ENCODE measurements at regions not wholly inside any gene's neighbourhood (a gene's known extent, or its start where the extent isn't known, plus 50 kb on each side); places are given as distances from the start of the nearest gene placed in this dataset.

DNA sequence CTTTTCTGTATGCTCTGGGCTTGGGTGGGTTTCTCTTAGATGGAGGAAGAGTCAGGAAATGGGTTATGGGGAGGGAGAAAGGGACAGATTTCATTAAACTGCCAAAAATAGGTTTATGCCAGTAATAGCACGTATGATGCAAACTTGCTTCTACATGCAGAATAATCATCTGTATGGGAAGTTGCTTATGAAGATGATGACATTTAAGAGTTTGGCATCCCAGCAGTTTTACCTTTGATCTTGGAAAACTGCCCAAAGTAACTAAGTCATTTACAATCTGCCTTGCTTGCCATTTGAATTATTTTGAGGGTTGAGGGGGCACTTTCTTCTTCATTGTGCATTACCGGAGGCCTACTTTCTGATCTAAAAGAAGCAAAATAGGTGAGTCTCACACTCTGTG, 282.9 kb upstream of the ANKRD55 start:
- DNase-seq (ENCODE audit: low spot score), result no peak

DNA sequence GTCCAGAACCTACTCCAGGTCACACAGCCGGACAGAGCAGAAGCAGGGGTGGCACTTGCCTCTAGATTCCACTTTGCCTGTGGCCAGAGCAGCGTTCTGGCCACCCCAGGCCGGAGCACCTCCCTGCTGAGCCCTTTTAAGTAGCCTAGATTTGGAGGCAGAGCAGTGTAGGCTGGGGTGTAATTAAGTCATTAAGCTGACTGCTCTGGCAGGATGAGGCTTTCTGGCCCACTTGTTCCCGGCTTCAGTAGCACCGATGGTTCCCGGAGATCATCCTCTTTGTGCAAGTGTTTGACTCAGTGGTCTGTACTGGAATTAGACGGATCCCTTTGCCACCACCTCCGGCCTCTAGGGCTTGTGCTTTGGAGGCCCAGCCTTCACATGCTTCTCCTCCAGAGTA, 281.9 kb upstream of the ANKRD55 start:
- DNase-seq (ENCODE audit: low spot score), result no peak

DNA sequence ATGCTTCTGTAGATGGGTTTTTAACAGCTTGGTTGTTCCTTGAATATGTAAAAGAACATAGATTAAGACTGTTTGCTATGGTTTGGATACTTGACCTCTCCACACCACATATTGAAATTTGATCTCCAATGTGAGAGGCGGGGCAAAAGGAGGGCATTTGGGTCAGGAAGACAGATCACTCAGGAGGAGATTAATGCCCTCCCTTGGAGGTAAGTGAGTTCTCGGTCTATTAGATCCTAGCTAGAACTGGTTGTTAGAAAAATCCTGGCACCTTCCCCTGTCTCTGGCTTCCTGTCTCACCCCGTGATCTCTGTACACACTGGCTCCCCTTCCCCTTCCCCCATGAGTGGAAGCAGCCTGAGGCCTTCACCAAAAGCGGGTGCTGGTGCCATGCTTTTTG, 281.1 kb upstream of the ANKRD55 start:
- DNase-seq (ENCODE audit: low spot score), result no peak

DNA sequence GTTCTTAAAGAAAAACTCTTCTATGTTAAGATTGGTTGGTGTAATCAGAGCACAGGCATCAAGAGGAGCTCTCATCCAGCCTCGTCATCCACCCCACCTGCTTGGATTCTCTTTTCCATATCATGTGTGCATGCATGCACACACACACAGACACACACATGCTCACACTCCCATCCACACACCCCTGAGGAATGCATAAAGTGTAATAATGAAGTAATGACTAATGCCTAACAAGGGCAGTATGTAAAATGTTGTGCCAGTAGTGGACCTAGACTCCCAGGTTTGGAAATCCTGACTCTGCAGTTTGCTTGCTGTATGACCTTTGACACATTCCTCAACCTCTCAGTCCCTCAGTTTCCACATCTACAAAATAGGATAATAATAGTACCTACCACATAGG, 280.0 kb upstream of the ANKRD55 start:
- no peak for DNase-seq (ENCODE audit: low spot score)

DNA sequence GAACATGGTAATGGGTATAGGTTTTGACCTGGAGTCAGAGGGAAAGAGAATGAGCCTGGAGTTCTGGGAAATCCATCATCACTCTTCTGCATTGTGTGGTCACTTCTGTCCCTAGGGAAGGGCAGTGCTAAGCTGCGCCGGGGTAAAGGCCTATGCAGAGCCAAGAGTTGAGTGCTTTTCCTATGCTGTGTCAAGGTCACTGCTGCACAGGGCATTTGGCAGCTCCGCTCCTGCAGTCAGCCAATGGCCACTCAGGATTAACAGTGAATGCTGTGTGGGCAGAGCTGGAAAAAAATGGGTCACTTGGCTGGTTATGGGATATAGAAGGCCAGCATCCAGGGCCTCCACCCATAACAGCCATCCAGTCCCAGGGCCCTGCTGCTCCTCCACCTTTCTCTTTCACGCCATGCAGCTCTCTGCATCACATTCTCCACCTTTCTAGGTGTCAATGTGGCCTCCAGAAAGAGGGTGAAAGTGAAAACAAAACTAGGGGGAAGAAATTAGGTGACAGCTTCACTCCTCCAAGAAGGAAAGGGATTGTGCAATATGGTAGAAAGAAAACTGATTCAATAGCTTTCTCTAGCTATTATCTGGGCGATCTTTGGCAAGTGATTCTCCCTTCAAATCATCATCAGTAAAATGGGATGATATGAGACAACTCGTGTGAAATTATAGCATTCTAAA, 279.3 kb upstream of the ANKRD55 start:
- no peak for DNase-seq (ENCODE audit: low spot score)

DNA sequence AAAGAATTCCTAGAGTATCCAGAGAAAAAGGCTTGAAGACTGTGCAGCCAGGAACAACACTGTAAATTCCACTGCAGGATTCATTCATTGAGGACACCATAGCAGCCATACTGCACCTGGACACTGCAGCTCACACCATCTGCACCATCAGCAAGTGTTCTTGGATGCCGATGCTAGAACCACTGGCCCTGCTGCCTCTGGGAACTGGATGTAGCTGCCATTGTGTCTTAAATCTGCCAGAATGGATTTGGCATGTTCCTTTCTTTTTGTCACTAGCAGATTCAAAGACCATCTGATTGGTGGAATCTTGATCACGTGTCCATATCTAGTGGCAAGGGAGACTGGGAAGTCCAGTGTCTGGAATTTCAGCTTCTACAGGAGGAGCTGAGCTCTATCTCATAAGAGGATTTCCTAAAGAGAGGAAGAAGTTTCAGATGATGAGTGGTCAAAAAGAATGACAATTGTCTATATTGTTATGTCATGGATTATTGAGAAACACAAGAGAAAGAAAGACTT, 278.3 kb upstream of the ANKRD55 start:
- DNase-seq (ENCODE audit: low spot score), result no peak

DNA sequence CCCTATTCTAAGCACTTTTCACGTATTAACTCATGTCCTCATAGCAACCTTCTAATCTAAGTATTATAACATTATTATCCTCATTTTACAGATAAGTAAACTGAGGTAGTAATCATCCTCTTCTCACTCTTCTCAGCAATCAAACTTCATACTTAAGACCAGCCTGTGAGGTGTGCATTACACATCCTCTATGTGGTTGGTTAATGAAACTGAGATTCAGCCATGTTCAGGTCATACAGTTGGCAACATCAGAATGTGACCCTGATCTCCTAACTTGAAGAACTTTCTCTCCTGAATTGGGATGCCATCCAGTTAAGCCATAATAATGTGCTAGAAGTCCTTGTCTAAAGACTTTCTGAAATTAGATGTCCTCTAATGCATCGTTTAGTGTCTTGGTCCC, 275.1 kb upstream of the ANKRD55 start:
- no peak for DNase-seq (ENCODE audit: low spot score)

DNA sequence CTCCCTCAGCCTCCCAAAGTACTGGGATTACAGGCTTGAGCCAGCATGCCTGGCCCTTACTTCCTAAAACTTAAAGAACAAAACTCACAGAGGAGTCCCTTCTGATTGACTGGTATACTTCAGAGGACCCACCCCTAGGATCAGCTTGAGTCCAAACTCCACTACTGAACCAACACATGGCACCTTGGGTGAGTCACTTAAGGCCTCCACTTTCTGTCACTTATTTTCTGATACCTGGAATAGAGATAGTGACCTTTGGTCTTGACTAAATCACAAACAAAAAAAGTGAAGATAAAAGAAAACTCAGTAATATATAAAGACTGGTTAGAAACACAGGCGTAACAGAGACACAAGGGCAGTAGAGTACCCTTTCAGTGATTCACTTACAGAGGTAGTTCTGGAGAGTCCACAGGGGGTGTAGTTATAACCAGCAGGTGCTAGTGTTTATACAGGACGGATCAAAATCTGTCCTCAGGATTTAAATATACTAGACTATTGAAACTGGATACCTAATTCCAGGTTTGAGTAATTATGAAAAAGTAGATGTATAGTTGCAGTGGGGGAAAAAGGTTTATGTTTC, 274.3 kb upstream of the ANKRD55 start:
- no peak for DNase-seq (ENCODE audit: low spot score)

DNA sequence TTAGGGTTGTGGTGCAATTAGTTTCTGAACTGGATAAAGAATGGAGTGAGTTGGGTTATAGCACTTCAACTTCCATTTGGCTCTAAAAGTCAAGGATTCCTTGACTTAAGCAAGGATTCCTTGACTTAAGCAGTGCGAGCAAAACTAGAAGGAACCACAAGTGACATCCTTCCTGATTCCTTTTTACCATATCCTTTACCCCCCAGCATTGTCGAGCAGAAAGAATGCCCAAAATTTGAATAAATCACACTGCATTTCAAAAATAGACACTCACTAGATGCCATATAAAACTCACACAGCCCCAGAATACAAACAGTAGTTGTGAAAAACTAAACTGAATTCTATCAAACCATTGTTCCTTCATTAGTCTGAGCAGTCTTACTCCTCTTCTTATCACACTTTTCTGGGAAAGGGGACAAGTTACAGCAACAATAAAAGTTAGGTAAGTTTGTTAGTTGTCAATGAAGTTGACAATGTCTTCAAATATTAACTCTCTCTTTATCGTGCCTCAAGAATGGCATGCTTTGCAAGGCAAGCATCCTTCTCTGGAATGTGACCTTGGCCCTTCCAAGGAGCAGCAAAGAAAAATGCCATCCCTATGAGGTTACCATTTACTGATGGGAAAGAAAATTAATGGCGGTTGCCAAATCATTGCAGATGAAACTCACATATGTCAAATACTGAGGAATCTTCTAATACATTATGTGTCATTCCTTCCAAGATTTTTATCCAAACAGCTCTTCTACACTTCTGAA, 273.3 kb upstream of the ANKRD55 start:
- DNase-seq (ENCODE audit: low spot score), result no peak

DNA sequence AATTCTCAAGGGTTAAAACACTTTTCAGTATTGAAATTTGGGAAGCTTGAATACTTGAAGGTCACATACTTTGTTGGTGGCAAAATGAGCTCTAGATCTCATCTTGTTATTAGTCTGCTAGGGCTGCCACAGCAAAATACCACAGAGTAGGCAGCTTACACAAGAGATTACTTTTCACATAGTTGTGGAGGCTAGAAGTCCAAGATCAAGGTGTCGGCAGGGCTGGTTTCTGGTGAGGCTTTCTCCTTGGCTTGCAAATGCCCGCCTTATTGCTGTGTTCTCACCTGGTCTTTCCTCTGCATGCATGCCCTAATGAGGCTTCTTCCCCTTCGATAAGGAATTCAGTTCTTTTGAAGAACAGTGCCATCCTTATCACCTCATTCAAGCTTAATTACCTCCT, 270.8 kb upstream of the ANKRD55 start:
- no peak for DNase-seq (ENCODE audit: low spot score)

DNA sequence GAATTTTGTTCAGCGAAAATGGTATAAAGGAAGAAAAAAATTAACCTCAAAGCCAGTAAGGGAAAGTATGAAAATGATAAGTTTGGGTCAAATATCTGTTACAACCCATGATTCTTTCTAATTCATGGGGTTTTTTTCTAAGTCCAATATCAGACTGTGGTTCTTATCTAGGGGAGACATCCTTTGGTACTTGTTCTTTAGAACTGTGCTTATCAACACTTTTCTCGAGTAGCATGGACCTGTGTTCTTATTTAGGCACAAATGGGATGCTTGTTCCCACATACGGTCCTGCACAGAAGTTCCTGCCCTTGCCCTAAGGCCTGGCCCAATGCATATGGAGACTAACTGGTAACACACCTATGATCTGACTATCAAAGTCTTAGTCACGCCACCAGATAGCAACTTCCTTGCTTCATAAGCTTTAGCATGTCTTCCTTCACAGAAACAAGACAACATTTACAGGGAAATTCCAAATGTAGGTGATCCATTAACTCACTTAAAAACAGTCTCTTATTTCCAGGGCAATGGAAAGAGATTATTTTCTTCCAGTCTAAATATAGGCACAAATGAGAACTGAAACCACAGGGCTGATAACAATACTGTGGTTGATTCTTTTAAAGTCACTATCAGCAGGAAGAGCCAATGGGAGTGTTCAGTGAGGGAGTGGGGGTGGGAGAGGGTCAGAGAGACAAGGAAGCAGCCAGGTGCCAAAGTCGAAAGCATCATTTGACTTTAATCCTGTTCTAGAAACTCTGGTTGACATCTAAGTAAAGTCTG, 268.8 kb upstream of the ANKRD55 start:
- no peak for DNase-seq (ENCODE audit: low spot score)

DNA sequence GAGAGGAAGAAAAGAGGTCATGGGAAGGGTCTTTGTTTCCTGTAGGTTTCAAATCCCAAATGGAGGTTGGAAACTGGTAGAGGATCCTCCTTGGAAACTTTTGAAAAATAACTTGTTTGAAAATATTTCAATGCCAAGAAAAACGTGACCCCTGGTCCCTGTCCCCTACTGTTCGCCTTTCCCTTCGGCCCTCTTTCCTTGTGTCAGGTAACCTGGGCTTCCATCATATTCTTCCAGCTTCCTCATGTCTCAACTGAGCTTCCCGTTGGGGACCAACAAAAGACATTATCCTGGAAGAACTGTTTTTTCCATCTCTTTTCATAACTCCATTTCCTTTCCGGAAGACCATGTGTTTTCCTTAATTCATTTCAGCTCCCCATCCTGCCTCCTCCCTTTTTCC, 266.8 kb upstream of the ANKRD55 start:
- DNase-seq (ENCODE audit: low spot score), result no peak

DNA sequence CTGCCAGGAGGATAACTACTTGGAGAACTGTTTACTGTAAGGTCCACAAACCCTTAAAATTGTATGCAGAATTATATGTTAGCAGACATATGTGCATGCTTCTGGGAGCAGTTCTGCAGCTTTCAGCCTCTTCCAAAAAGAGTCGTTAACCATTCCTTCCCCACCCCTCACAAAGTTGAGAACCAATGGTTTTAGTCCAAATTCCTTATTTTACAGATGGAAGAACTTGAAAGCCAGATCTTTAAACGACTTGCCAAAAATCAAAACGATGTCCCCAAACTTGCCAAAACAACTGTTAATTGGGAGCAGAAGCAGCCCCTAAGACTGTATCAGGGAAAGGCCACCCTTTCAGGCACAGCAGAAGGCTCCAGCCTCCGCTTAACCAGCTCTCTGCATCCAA, 266.4 kb upstream of the ANKRD55 start:
- no peak for DNase-seq (ENCODE audit: low spot score)

DNA sequence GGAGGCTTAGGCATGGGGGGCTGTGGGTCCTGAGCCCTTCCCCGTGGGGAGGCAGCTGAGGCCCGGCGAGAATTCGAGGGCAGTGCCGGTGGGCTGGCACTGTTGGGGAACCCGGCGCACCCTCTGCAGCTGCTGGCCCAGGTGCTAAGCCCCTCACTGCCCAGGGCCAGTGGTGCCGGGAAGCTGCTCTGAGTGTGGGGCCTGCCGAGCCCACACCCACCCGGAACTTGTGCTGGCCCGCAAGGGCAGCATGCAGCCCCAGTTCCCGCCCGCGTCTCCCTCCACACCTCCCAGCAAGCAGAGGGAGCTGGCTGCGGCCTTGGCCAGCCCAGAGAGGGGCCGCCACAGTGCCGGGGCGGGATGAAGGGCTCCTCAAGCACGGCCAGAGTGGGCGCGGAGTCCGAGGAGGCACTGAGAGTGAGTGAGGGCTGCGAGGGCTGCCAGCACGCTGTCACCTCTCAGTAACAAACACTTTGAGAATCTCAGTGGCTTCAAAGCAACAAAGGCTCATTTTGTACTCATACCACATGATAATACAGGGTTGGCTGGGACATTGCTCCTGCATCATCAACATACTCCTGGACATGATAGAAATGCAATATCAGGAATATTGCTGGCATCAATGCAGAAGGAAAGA, 265.7 kb upstream of the ANKRD55 start:
- DNase-seq (ENCODE audit: low spot score), result no peak

DNA sequence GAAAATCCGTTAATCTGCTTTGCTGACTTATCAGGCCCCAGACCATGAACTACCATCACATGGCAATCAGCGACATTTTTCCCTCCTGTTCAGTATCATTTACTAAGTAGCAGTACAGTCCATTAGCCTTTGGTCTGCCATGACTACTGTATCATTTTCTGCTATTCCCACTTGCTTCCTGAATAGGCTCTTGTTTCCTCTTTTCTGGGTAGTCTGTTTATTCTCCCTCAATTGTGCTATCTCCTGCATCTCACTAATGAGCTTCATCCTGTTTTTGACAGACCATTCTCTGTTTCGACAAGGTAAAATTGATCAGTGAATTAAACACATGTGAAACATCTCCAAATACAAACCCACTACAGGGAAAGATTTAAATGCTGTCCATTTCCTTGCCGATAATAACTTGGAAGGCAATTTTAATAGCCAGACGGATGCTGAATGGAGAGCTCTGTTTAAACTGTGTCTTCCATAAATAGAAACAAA, 263.5 kb upstream of the ANKRD55 start:
- DNase-seq (ENCODE audit: low spot score), result no peak

DNA sequence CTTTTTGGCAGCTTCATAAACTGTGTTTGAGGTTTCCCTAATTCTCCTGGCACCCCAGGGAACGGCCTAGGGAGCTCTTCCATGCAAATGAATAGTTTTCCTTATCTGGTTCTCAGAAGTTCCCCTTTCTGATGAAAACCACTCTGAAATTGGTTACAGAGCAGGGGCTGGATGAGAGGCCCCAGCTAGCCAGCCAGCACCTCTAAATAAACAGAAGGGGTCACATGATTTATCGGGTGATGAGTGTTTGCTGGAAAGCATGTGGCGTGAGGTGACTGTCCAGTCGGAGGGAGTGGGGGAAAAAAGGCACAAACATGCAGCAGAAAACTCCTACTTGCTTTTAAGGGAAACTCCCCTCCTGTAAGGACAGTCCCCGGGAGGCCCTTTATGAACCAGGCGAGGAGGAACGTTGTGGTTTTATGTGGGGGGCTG, 261.2 kb upstream of the ANKRD55 start:
- DNase-seq (ENCODE audit: low spot score), result no peak

DNA sequence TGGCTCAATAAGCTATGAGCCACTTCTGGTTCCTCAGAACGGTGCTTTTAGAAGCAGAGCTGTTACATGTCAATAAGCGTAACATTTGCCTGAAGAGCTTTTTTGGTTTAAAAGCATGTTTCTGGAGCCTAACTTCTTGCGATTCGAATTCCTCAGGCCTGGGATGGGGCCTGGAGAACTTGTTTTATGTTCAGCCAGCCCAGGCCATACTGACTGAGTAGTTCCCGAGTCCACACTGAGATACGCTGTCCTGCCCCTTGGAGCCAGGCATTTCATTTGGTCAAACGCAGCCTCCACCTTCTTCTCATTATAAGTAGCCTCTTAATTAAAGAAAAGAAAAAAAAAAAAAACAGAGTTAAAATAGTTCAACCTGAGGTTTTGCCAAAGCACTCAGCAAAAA, 260.6 kb upstream of the ANKRD55 start:
- DNase-seq (ENCODE audit: low spot score), result no peak

DNA sequence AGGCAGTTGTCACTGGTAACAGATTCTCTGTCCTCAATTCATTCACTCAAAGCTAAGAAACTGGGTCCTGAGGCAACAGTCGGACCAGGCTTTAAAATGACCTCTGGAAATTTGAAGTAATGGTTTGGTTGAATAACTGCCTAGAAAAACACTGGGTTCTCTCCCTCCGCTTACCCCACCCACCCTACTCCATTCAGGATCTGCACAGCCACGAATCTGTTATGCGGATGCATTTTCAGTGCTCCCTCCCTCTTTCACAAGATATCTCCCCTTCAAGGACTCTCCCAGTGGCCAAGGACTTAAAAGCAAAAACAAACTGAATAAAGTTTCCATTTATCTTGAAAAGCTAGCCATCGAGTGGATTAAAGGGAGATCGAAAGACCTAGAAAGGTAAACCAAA, 260.2 kb upstream of the ANKRD55 start:
- DNase-seq (ENCODE audit: low spot score), result no peak

DNA sequence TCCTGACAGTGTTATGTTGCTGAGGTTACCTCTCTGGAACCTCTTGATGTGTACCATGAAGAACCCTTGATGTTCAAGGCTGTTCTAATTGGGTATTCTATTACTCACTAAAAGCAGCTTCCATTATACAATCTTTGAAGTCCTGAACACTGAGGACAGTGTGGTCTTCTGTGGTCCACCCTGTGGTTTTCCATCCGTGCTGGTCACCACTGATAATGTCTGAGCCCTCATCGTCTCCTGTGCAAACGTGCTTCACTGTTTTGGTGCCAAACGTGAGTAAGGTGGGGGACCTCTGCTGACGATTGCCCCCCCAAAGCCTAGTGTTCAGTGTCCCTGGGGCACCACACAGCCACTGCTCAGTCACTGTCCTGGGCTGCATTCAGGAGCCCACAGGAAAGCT, 259.7 kb upstream of the ANKRD55 start:
- no peak for DNase-seq (ENCODE audit: low spot score)

DNA sequence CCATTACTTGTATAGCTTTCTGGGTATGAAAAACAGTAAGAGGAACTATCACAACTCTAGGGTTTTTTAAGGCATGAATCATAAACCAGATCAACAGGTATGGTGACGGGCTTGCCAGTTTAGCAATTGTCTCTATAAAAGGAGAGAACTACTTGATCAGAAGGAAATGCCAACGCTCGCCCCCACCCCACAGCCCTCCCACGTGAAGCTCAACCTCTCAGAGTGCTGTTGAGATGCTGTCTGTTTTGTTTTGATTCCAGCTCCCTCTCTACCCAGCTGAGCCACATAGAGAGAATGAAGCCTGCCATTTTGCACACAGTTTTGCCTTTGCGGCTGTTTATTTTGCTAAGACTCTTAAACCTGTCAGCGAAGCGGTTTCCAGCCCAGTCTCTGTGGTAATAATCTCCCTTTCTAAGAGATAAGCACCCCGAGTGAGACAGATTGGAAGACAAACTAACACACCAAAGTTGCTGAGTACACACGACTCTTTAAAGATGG, 257.9 kb upstream of the ANKRD55 start:
- no peak for DNase-seq (ENCODE audit: low spot score)

DNA sequence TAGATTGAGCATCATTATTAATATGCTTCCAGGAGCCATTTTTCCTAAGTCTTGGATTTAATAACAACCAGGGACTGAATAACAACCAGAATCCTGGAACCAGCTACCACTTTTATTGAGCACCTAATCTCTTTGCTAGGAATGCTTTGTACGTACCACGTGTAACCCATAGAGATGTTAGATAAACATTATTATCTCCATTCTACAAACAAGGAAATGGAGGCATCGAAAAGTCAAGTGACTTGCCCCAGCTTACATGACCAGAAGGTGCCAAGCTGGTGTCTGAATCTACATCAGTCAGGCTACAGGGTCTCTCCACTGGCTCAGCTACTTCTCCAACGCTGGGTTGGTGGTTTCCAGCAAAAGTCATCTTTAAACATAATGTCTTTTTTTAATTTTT, 256.1 kb upstream of the ANKRD55 start:
- no peak for DNase-seq (ENCODE audit: low spot score)

All from H4 (cell line).